Spinal cord (tissue), 9 donors: ENCODE measurements at regions not wholly inside any gene's neighbourhood (a gene's known extent, or its start where the extent isn't known, plus 50 kb on each side); places are given as distances from the start of the nearest gene placed in this dataset.

Experiments used
- DNase-seq, 6 donors: peaks; one replicate each; pipeline versions ENCODE4 v3.0.0 to v3.0.0-alpha.2; 2013 to 2015; ENCODE audit warnings: low spot score in 6 of 6, low read depth in 4 of 6
- H3K27ac ChIP-seq: one replicate; pipeline ENCODE4 v1.5.1; 2013; ENCODE audit warnings: low read depth, low read length, control low read depth
- H3K27me3 ChIP-seq: one replicate; pipeline ENCODE4 v1.6.1; 2013; ENCODE audit warnings: low read length; ENCODE audit not compliant: control insufficient read depth, insufficient read depth
- H3K36me3 ChIP-seq: one replicate; pipeline ENCODE4 v1.6.1; 2013; ENCODE audit warnings: low read length; ENCODE audit not compliant: control insufficient read depth, insufficient read depth
- H3K4me1 ChIP-seq: one replicate; pipeline ENCODE4 v1.6.1; 2013; ENCODE audit warnings: low read length; ENCODE audit not compliant: control insufficient read depth, insufficient read depth
- H3K4me3 ChIP-seq: one replicate; pipeline ENCODE4 v1.5.1; 2013; ENCODE audit warnings: low read depth, low read length, control low read depth
- H3K9me3 ChIP-seq: one replicate; pipeline ENCODE4 v1.6.1; 2013; ENCODE audit warnings: low read length; ENCODE audit not compliant: control insufficient read depth, insufficient read depth
- WGBS: methylation state at CpG from one replicate; pipeline ENCODE4 v1.1.5; 2013; ENCODE audit warnings: missing lambda C conversion rate; ENCODE audit not compliant: insufficient coverage; 5-methylcytosine and 5-hydroxymethylcytosine counted together
- donor health status: healthy.

DNA sequence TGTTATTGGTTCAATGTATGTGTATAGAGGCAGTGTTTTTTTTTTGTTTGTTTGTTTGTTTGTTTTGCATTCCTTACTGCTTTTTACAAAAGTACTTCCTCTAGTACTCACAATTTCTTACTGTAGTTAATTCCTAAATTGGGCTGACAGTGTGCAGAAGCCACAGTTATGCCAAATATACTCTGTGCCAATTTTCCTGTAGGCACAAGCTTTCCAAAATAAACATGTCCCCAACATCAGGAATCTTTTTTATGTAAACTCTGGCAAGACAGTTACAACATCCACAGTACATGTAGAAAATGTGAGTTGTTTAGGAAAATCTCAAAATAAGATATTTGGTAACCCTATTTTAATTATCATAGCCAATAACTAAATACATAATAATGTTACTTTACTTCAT, 161.6 kb upstream of the TSLP start:
- no peak overlapping the region for H3K27ac ChIP-seq
- H3K4me1 ChIP-seq = no peaks in the 10 kb centered on the region
- DNase-seq = no peak
- no peaks in the 10 kb centered on the region for H3K36me3 ChIP-seq
- H3K9me3 ChIP-seq = no peaks in the 10 kb centered on the region
- H3K4me3 ChIP-seq = no peak overlapping the region
- H3K27me3 ChIP-seq = no peaks in the 10 kb centered on the region

DNA sequence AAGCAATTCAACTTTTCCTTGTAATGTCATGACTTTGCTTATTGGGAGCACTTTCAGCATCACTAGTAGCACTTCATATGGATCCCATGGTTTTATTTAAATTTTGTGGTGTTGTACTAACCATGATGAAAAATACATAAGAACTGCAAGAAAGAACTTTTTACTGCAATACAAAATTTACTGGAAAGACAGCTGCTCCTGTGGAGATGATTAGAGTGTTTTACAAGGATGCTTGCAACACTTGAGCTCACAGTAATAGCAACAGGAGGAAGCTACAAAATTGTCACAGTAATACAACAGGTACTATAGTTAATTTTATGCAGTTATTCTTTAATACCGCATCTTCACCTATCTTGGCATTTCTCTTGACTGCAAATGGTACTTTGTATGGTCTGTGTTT, 158.3 kb upstream of the TSLP start:
- Histone ChIP-seq H3K36me3 (no peaks in the 10 kb centered on the region), H3K4me1 (no peaks in the 10 kb centered on the region), H3K27ac (no peak overlapping the region), H3K4me3 (no peak overlapping the region), H3K27me3 (no peaks in the 10 kb centered on the region), H3K9me3 (no peaks in the 10 kb centered on the region)
- no peak for DNase-seq
- no CpG with 5 or more reads among the region's 1 CpG for WGBS

DNA sequence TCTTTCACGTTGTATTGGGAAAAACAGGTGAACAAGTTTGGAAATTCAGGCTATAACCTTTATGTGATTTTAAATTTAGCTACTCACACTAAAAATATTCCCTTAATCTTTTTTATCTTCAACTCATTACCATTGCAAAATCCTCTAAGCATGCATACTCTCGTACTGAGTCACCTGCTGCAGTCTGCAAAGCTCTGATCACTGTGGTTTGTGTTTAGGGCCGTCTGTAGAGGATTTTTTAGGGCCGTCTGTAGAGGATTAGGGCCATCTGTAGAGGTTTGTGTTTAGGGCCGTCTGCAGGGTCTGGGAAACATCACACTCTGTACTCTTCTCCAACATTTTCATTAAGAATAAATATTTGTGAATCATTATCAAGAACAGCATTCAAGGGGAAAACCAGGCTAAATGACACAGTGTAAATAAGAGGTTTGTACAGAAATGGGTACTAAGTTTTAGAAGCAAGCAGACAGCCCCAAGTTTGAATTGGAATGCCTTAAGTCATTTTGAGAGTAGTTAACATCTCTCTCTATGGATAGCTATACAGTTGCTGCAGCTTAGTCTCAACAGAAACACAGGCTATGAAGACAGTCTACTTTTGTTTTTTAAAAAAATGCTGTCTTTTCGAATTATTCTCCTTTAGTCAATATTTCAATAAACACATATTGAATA, 155.0 kb upstream of the TSLP start:
- WGBS = no CpG with 5 or more reads among the region's 6 CpGs
- no peak overlapping the region for H3K4me3 ChIP-seq
- no peaks in the 10 kb centered on the region for H3K9me3 ChIP-seq
- no peaks in the 10 kb centered on the region for H3K4me1 ChIP-seq
- DNase-seq = peak in 1 of 6 donors; percentile 32
- H3K36me3 ChIP-seq = no peaks in the 10 kb centered on the region
- no peak overlapping the region for H3K27ac ChIP-seq
- no peaks in the 10 kb centered on the region for H3K27me3 ChIP-seq

GRCh38 chr5:110917161-110917875, 154.2 kb upstream of the TSLP start:
- Histone ChIP-seq H3K4me1 (no peaks in the 10 kb centered on the region), H3K36me3 (no peaks in the 10 kb centered on the region), H3K9me3 (no peaks in the 10 kb centered on the region), H3K27ac (no peak overlapping the region), H3K27me3 (no peaks in the 10 kb centered on the region), H3K4me3 (no peak overlapping the region)
- DNase-seq = no peak
- WGBS = 79% methylated on average over 3 of the region's 6 CpGs

DNA sequence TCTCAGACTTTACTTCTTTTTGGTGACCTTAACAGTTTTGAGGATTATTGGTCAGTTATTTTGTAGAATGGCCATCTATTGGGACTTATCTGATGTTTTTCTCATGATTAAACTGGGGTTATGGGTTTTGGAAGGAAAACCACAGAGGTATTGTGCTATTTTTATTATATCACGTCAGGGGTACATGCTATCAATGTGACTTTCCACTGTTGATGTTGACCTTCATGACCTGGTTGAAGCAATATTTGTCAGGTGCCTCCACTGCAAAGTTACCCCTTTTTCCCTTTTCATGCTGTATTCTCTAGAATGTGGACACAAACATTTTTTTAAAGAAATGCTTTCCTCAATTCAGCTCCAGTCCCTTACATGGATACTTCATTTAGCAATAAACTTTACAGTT, 152.8 kb upstream of the TSLP start:
- H3K4me3 ChIP-seq = no peak overlapping the region
- no peaks in the 10 kb centered on the region for H3K36me3 ChIP-seq
- H3K9me3 ChIP-seq = no peaks in the 10 kb centered on the region
- H3K27me3 ChIP-seq = no peaks in the 10 kb centered on the region
- no peak for DNase-seq
- no peaks in the 10 kb centered on the region for H3K4me1 ChIP-seq
- WGBS = no CpG with 5 or more reads among the region's 1 CpG
- H3K27ac ChIP-seq = no peak overlapping the region

GRCh38 chr5:110923971-110924370, 147.5 kb upstream of the TSLP start:
- no CpG with 5 or more reads among the region's 1 CpG for WGBS
- Histone ChIP-seq H3K27ac (no peak overlapping the region), H3K27me3 (no peaks in the 10 kb centered on the region), H3K9me3 (no peaks in the 10 kb centered on the region), H3K36me3 (no peaks in the 10 kb centered on the region), H3K4me1 (no peaks in the 10 kb centered on the region), H3K4me3 (no peak overlapping the region)
- DNase-seq = no peak

DNA sequence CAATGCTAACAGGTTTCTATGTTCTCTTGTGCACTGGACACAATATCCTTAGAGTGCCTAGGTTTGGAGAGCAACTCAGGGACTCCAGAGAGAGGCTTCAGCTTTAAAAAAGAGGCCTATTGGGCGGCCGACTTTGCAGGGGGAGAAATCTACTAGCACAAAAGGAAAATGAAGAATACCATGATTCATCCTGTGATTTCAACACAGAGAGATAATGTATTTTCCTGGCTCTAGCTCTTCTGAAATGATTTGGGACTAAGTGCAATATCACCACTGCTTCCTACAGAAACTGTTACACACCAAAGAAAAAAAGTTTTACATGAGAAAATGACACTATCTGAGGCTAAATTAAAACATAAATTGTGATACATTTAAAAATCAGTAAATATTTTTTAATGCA, 146.1 kb upstream of the TSLP start:
- WGBS = no CpG with 5 or more reads among the region's 2 CpGs
- Histone ChIP-seq H3K9me3 (no peaks in the 10 kb centered on the region), H3K36me3 (no peaks in the 10 kb centered on the region), H3K27ac (no peak overlapping the region), H3K4me3 (no peak overlapping the region), H3K4me1 (no peaks in the 10 kb centered on the region), H3K27me3 (no peaks in the 10 kb centered on the region)
- DNase-seq = no peak

- Histone ChIP-seq H3K9me3 (no peaks in the 10 kb centered on the region), H3K36me3 (no peaks in the 10 kb centered on the region), H3K27ac (no peak overlapping the region), H3K27me3 (no peaks in the 10 kb centered on the region), H3K4me1 (no peaks in the 10 kb centered on the region), H3K4me3 (no peak overlapping the region)
- WGBS = no CpG with 5 or more reads among the region's 1 CpG
- no peak for DNase-seq
Observed at GRCh38 chr5:110925916-110926315, 145.6 kb upstream of the TSLP start.

DNA sequence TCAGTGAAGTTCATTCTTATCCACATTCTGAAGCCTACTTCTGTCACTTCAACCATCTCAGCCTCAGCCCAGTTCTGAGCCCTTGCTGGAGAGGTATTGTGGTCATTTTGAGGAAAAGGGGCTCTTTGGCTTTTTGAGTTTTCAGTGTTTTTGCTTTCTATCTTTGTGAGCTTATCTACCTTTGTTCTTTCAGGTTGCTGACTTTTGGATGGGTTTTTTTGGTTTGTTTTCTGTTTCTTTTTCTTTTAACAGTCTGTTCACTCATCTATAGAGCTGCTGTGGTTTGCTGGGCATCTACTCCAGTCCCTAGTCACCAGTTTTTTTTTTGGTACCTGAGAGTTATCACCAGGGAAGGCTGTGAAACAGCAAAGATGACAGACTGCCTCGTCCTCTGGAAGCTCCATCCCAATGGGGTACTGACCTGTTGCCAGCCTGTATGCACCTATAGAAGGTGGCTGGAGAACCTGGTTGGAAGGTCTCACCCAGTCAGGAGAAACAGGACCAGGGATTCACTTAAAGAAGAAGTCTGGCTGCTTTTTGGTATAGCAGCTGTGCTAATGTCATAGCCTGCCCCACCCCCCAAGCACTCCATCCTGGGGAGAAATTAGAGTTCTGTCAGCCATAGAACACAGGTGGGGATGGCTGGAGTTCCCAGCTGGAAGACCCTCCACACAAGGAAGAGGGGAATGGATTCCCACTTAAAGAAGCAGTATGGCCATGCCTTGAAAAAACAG, 138.6 kb upstream of the TSLP start:
- no peaks in the 10 kb centered on the region for H3K36me3 ChIP-seq
- no peaks in the 10 kb centered on the region for H3K27me3 ChIP-seq
- no peak overlapping the region for H3K27ac ChIP-seq
- no peaks in the 10 kb centered on the region for H3K9me3 ChIP-seq
- no peak for DNase-seq
- no peaks in the 10 kb centered on the region for H3K4me1 ChIP-seq
- 57% methylated on average over 1 of the region's 1 CpG for WGBS
- H3K4me3 ChIP-seq = no peak overlapping the region

DNA sequence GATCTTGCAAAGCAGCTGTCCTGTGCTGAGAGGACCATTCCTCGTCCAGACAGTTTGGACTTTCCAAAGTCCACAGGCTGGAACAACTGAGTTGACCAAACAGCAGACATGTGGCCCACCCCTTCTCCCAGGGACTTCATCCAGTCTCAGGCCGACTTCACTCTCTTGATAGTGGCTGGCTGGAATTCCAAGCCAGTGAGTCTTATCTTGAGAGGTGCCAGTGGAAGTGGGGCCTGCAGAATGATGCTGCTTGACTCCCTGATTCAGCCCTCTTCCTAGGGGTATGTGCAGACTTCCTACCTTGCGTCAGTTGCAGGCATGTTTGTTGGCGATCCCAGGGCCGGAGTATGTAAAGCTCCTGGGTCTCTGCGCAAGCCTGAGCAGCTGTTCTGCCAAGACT, 131.4 kb upstream of the TSLP start:
- H3K27ac ChIP-seq = no peak overlapping the region
- H3K36me3 ChIP-seq = no peaks in the 10 kb centered on the region
- H3K4me1 ChIP-seq = no peaks in the 10 kb centered on the region
- 92% methylated on average over 5 of the region's 6 CpGs for WGBS
- no peaks in the 10 kb centered on the region for H3K9me3 ChIP-seq
- H3K4me3 ChIP-seq = no peak overlapping the region
- no peaks in the 10 kb centered on the region for H3K27me3 ChIP-seq
- no peak for DNase-seq
